ENCODE measurements at regions not wholly inside any gene's neighbourhood (a gene's known extent, or its start where the extent isn't known, plus 50 kb on each side); places are given as distances from the start of the nearest gene placed in this dataset.

DNA sequence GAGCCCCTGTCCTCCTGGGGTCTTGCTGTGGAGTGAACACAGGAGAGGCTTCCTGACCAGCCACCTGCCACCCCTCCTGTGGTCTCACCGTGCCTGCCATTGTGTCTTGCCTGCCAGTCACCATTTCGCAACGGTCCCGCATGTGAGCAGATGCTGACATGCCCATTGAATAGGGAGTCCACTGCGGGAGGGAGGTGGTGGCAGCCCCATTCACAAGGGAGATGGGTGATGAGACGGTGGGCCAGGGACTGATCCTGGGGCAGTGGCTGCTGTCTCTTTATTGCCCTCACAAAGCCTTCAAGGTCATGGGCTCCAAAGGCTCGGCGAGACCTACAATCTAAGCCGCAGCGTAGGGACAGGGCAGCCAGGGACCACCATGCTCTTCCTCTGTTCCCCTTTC lies 76.0 kb upstream of the NPTX2 start:
- FAIRE-seq (no peak), ATAC-seq (no peak), DNase-seq (ENCODE audit: low spot score) (no peak)
- ChIA-PET CTCF (ENCODE audit: low intra/inter-chr PET ratio, low total read pairs) (no interaction called here), POLR2A (no interaction called here)
- Histone ChIP-seq H3K9ac (ENCODE audit: insufficient read depth, low read depth, low read length) (no peak overlapping the region), H3K4me1 (ENCODE audit: insufficient read depth, low read length) (no peaks in the 10 kb centered on the region), H3K79me2 (ENCODE audit: insufficient read depth, low read length) (no peaks in the 10 kb centered on the region), H3K27ac (ENCODE audit: extremely low read length, insufficient read depth, low read length) (no peak overlapping the region), H3K27me3 (ENCODE audit: control insufficient read depth in 1 of 2, insufficient read depth in 2 of 2, low read length in 2 of 2) (peaks cover 0 to 5% of the 10 kb centered on the region in 2 experiments; a peak in 1 of 5 replicates), H2AFZ (ENCODE audit: low read length) (no peak overlapping the region), H3K9me3 (ENCODE audit: low read length) (no peaks in the 10 kb centered on the region), H4K20me1 (ENCODE audit: insufficient read depth, low read length) (no peaks in the 10 kb centered on the region), H3K4me3 (replicated peaks in 1 of 3; ENCODE audit: insufficient read depth in 1 of 3, low read depth in 2 of 3, low read length in 3 of 3) (no peak overlapping the region), H3K36me3 (replicated peaks in 1 of 2; ENCODE audit: control insufficient read depth in 1 of 2, insufficient read depth in 2 of 2, low read length in 2 of 2) (no peaks in the 10 kb centered on the region), H3K4me2 (ENCODE audit: low read depth, low read length) (no peak overlapping the region)
- intact Hi-C loops (cut with micrococcal nuclease; ENCODE audit: unreplicated experiment) (no loop called here), in situ Hi-C loops (cut with HindIII; ENCODE audit: extremely low pct_ligation_motif_present, low pct_unique_long_range_greater_than_20kb) (no loop called here)
- TF ChIP-seq TCF12 (IDR thresholded peaks at IDR 0.05) (no peak), TCF12 (CRISPR knock-in tag; IDR thresholded peaks at IDR 0.05) (no peak), SMAD3 (CRISPR knock-in tag; IDR thresholded peaks at IDR 0.05) (no peak), CEBPB (IDR thresholded peaks at IDR 0.05; ENCODE audit: borderline replicate concordance, low read depth, low read length) (peak; percentile 19; the same call in 1 of the 2 replicates), MED8 (CRISPR knock-in tag; IDR thresholded peaks at IDR 0.05; ENCODE audit: insufficient replicate concordance) (no peak), GRHL1 (CRISPR knock-in tag; conservative IDR thresholded peaks at IDR 0.05) (no peak), ZFY (CRISPR knock-in tag; IDR thresholded peaks at IDR 0.05) (no peak)
- TF ChIP-seq, protein P1, sequence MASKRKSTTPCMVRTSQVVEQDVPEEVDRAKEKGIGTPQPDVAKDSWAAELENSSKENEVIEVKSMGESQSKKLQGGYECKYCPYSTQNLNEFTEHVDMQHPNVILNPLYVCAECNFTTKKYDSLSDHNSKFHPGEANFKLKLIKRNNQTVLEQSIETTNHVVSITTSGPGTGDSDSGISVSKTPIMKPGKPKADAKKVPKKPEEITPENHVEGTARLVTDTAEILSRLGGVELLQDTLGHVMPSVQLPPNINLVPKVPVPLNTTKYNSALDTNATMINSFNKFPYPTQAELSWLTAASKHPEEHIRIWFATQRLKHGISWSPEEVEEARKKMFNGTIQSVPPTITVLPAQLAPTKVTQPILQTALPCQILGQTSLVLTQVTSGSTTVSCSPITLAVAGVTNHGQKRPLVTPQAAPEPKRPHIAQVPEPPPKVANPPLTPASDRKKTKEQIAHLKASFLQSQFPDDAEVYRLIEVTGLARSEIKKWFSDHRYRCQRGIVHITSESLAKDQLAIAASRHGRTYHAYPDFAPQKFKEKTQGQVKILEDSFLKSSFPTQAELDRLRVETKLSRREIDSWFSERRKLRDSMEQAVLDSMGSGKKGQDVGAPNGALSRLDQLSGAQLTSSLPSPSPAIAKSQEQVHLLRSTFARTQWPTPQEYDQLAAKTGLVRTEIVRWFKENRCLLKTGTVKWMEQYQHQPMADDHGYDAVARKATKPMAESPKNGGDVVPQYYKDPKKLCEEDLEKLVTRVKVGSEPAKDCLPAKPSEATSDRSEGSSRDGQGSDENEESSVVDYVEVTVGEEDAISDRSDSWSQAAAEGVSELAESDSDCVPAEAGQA (IDR thresholded peaks at IDR 0.05; ENCODE audit: low read depth), result no peak
- TF ChIP-seq, protein P1 (CRISPR knock-in tag; IDR thresholded peaks at IDR 0.05; ENCODE audit: borderline replicate concordance), result no peak
- WGBS (ENCODE audit: low lambda C conversion rate), result no CpG with 5 or more reads among the region's 10 CpGs
- BruUV-seq (replicated peaks), result no TSS peak

Measured in HepG2 (cell line).